ENCODE measurements at regions not wholly inside any gene's neighbourhood (a gene's known extent, or its start where the extent isn't known, plus 50 kb on each side); places are given as distances from the start of the nearest gene placed in this dataset.
A peak's percentile ranks its signal among the peaks of the same experiment; 100 is the strongest.

DNA sequence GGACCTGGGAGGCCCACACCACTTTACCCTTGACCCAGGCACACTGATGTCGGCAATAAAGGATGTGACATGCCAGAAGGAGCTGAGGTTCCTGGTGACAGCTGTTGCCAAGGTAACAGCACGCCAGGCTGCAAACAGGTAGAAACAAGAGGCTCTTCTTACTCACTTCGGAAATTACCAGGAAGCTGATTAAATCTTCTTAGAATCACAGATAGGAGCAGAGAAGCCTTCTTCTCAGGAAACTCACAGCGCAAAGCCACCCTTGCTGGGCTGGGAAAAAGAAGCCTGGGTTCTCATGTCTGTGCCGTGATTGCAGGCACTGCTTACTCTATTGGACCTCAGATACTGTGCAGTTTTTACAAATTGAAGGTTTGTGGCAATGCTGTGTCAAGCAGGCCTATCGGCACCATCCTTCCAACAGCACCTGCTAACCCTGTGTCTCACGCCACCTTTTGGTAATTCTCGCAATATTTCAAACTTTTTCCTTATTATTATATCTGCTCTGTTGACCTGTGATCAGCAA is 61.0 kb upstream of the TAF1B start:
- Histone ChIP-seq H3K9me3 (ENCODE audit: control insufficient read depth, low read length) (no peaks in the 10 kb centered on the region), H3K4me2 (ENCODE audit: low read length) (no peak overlapping the region), H3K9ac (no peak overlapping the region), H3K4me3 (ENCODE audit: low read depth, low read length) (no peak overlapping the region), H3K36me3 (ENCODE audit: control insufficient read depth, insufficient read depth, low read length) (no peaks in the 10 kb centered on the region), H3K79me2 (no peaks in the 10 kb centered on the region), H3K4me1 (peaks cover 17% of the 10 kb centered on the region), H2AFZ (peak overlapping the region; percentile 78), H3K27ac (peak overlapping the region; percentile 79), H3K27me3 (ENCODE audit: control insufficient read depth, insufficient read depth, low read length) (no peaks in the 10 kb centered on the region)
- TF ChIP-seq, protein P1, sequence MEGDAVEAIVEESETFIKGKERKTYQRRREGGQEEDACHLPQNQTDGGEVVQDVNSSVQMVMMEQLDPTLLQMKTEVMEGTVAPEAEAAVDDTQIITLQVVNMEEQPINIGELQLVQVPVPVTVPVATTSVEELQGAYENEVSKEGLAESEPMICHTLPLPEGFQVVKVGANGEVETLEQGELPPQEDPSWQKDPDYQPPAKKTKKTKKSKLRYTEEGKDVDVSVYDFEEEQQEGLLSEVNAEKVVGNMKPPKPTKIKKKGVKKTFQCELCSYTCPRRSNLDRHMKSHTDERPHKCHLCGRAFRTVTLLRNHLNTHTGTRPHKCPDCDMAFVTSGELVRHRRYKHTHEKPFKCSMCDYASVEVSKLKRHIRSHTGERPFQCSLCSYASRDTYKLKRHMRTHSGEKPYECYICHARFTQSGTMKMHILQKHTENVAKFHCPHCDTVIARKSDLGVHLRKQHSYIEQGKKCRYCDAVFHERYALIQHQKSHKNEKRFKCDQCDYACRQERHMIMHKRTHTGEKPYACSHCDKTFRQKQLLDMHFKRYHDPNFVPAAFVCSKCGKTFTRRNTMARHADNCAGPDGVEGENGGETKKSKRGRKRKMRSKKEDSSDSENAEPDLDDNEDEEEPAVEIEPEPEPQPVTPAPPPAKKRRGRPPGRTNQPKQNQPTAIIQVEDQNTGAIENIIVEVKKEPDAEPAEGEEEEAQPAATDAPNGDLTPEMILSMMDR (IDR thresholded peaks at IDR 0.05), result peak; percentile 39

DNA sequence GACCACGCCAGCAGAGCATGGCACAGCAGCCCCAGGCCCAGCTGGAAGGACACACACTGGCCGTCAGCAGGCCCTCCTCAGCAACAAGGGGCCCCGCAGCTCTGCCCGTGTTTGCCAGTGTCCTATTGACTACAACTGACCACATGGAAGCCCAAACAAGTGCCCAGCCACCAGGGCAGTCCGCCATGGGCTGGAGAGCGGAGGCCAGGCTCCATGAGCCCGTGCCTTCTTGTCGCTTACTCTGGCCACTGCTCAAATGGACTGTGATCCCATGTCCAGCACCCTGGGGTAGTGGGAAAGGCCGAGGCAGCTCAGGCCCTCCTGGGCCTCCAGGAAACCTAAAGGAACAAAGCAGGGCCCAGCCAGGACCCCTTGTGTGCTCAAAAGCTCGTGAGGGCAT is 53.9 kb upstream of the TAF1B start:
- Histone ChIP-seq H3K36me3 (ENCODE audit: control insufficient read depth, insufficient read depth, low read length) (no peaks in the 10 kb centered on the region), H3K4me2 (ENCODE audit: low read length) (no peak overlapping the region), H3K27ac (no peak overlapping the region), H3K27me3 (ENCODE audit: control insufficient read depth, insufficient read depth, low read length) (no peaks in the 10 kb centered on the region), H3K9ac (no peak overlapping the region), H3K4me3 (ENCODE audit: low read depth, low read length) (no peak overlapping the region), H3K79me2 (no peaks in the 10 kb centered on the region), H3K9me3 (ENCODE audit: control insufficient read depth, low read length) (no peaks in the 10 kb centered on the region), H3K4me1 (no peaks in the 10 kb centered on the region), H2AFZ (no peak overlapping the region)
- TF ChIP-seq, protein P1 (IDR thresholded peaks at IDR 0.05), result no peak

DNA sequence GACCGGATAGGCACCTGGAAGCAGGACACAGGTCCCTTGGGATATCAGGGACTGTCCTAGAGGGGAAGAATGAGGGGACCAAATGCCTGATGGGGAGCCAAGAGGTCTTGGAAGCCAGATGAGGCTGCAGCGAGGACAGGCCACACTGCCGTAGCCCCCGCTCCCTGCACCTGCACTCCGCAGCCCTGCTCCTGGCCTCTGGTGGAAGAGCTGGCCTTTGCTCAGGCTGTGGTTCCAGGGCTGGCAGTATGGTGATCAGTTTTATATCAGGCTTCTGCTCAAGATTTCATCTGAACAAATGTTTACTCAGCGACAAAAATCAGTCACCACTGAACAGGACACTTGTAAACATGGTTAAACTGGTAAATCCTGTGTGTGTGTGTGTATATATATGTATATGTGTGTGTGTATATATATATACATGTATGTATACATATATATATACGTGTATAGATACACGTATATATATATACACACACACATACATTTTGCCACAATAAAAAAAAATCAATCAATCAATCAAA is 52.5 kb upstream of the TAF1B start:
- TF ChIP-seq, protein P1 (IDR thresholded peaks at IDR 0.05), result no peak
- Histone ChIP-seq H3K9me3 (ENCODE audit: control insufficient read depth, low read length) (no peaks in the 10 kb centered on the region), H3K4me2 (ENCODE audit: low read length) (no peak overlapping the region), H3K27ac (no peak overlapping the region), H2AFZ (no peak overlapping the region), H3K4me3 (ENCODE audit: low read depth, low read length) (no peak overlapping the region), H3K9ac (no peak overlapping the region), H3K4me1 (no peaks in the 10 kb centered on the region), H3K79me2 (no peaks in the 10 kb centered on the region), H3K27me3 (ENCODE audit: control insufficient read depth, insufficient read depth, low read length) (no peaks in the 10 kb centered on the region), H3K36me3 (ENCODE audit: control insufficient read depth, insufficient read depth, low read length) (no peaks in the 10 kb centered on the region)

DNA sequence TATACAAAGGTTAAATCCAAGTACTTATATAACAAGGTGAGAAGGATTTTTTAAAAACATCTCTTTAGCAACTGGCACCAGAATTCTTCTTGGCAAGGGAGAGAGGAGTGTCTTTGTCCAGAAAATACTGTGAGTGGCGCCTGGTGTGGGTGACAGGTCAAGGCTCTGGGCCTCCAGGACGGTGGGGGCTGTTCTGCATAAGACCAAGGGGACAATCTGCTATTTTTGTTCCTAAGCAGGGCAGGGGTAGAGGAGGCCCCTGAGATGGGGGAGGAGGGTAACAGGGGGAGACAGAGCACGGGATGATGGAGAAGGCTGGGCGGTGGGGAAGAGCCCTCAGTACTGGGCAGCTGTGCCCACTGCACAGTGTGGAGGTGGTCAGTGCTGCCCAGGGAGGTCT is 51.6 kb upstream of the TAF1B start:
- Histone ChIP-seq H3K9ac (no peak overlapping the region), H3K27me3 (ENCODE audit: control insufficient read depth, insufficient read depth, low read length) (no peaks in the 10 kb centered on the region), H3K27ac (no peak overlapping the region), H3K4me2 (ENCODE audit: low read length) (no peak overlapping the region), H3K79me2 (no peaks in the 10 kb centered on the region), H3K4me3 (ENCODE audit: low read depth, low read length) (no peak overlapping the region), H3K4me1 (no peaks in the 10 kb centered on the region), H2AFZ (no peak overlapping the region), H3K9me3 (ENCODE audit: control insufficient read depth, low read length) (no peaks in the 10 kb centered on the region), H3K36me3 (ENCODE audit: control insufficient read depth, insufficient read depth, low read length) (no peaks in the 10 kb centered on the region)
- TF ChIP-seq, protein P1 (IDR thresholded peaks at IDR 0.05), result no peak
